Pancreas (tissue), 10 donors: ENCODE measurements at regions not wholly inside any gene's neighbourhood (a gene's known extent, or its start where the extent isn't known, plus 50 kb on each side); places are given as distances from the start of the nearest gene placed in this dataset.
"Not testable (repeated sequence)": the region's sequence is repeated elsewhere in the genome, so short reads cannot be mapped to it uniquely, and the experiment has no call there.

ENCODE experiments used
- ATAC-seq, 4 donors: fragments of 200-7000 bp; cut with Tn5 transposase; one replicate each; pipeline versions ENCODE4 v1.8.0 to v1.9.1; 2020; ENCODE audit warnings: mild to moderate bottlenecking in 4 of 4, moderate library complexity in 4 of 4
- DNase-seq, 6 donors: peaks; one replicate each; pipeline ENCODE4 v3.0.0-alpha.2; 2020
- FAIRE-seq: peaks from 2 replicates; lab custom pipeline; 2012; peaks lifted over from hg19 to GRCh38; lab: Jason Lieb, UNC
- H3K27ac ChIP-seq, 4 donors: fragments of 200-600 bp; sonication (generic); 1 replicate in 3 of 4; 2 replicates in 1 of 4; pipeline versions ENCODE4 v1.5.0 to v1.8.0; 2020
- H3K27me3 ChIP-seq, 4 donors: fragments of 200-600 bp; one replicate each; pipeline ENCODE4 v1.8.0; 2021
- H3K36me3 ChIP-seq, 3 donors: fragments of 200-600 bp; sonication (generic) in 1 of 3; one replicate each; pipeline versions ENCODE4 v1.5.0 to v1.8.0; 2020 to 2021
- H3K4me1 ChIP-seq, 3 donors: fragments of 200-600 bp; one replicate each; pipeline ENCODE4 v1.8.0; 2021
- H3K4me3 ChIP-seq, 4 donors: fragments of 200-600 bp; sonication (generic) in 2 of 4; one replicate each; pipeline versions ENCODE4 v1.5.0 to v1.8.0; 2020 to 2021
- H3K9me3 ChIP-seq, 4 donors: fragments of 200-600 bp; one replicate each; pipeline ENCODE4 v1.8.0; 2021
- WGBS, 2 donors: extraction: QIAGEN DNeasy Blood & Tissue Kit; methylation state at CpG; one replicate each; pipeline ENCODE4 v1.1.7; 2013; 5-methylcytosine and 5-hydroxymethylcytosine counted together
- intact Hi-C, 3 donors: fragments of 100-400 bp; cut with DNase I; formaldehyde crosslinking; loops; one replicate each; pipeline versions ENCODE4 v1.11.1 to v1.14.2; 2022
- TF ChIP-seq, protein P1 (sequence below), 4 donors: fragments of 200-600 bp; sonication (generic) in 3 of 4; IDR thresholded peaks; one replicate each; pipeline versions ENCODE4 v1.5.0 to v1.8.0; 2021; ENCODE audit warnings: antibody characterized with exemption in 4 of 4
- donor health status: healthy with polysubstance abuse.
- donor health status: DM: no; HTN: no; CAD: no; lungs with moderate emphysema.
- donor health status: DM: no; HTN: no; CAD: no.
- donor health status: control.
- donor health status: control.
- donor health status: Bipolar disorder and iron deficiency.
- donor health status: DM: yes; HTN: yes; CAD: no.
- donor health status: DM: no; HTN: no; CAD: no.
- donor health status: DM: no; HTN: no; CAD: no.
- donor health status: DM: yes; HTN: yes; CAD: no.

DNA sequence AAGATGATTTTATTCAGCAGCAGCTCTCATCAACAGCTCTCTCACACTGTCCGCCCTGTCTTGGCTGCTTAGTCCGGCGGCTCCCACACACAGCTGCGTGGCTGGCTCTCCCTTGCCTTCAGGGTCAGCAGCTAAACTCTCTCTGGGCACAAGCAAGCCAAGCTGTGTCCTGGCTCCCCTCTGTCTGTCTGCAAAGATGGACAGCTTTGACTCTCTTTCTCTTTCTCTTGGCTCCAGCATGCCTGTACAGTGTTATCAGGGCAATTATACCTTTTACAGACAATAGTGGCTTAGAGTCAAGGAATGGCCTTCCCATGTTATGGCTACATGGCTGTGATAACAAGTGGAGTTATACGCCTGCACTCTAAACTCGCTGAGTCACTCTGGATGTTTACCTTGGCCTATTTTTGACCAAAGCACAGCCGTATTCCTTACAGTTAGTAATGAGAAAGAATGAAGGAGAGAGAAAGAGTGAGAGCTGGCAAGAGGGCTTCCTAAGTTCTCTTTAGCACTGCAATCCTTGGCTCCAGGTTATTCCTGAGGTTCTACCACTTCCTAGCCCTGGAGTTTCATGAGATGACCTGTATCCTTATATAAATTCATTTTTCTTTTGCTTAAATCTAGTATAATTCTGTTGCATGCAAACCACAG is 59.9 kb upstream of the ZSWIM5 start:
- H3K4me1 ChIP-seq = peaks cover 3 to 5% (median 3%) of the 10 kb centered on the region in 3 donors
- DNase-seq (peak in 5 of 6 donors; percentile 44 to 63 (median 52)), ATAC-seq (peak; percentile 87 to 94 (median 92)), FAIRE-seq (peak; percentile 60)
- no peaks in the 10 kb centered on the region for H3K36me3 ChIP-seq
- H3K9me3 ChIP-seq = no peaks in the 10 kb centered on the region
- intact Hi-C loops = no loop called here
- no peak overlapping the region for H3K4me3 ChIP-seq
- TF ChIP-seq, protein P1, sequence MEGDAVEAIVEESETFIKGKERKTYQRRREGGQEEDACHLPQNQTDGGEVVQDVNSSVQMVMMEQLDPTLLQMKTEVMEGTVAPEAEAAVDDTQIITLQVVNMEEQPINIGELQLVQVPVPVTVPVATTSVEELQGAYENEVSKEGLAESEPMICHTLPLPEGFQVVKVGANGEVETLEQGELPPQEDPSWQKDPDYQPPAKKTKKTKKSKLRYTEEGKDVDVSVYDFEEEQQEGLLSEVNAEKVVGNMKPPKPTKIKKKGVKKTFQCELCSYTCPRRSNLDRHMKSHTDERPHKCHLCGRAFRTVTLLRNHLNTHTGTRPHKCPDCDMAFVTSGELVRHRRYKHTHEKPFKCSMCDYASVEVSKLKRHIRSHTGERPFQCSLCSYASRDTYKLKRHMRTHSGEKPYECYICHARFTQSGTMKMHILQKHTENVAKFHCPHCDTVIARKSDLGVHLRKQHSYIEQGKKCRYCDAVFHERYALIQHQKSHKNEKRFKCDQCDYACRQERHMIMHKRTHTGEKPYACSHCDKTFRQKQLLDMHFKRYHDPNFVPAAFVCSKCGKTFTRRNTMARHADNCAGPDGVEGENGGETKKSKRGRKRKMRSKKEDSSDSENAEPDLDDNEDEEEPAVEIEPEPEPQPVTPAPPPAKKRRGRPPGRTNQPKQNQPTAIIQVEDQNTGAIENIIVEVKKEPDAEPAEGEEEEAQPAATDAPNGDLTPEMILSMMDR (IDR thresholded peaks at IDR 0.05) = no peak
- 24 to 41% methylated on average over 7 of the region's 7 CpGs for WGBS, 2 donors
- H3K27me3 ChIP-seq = no peaks in the 10 kb centered on the region
- peak overlapping the region; percentile 43 to 71 (median 52) for H3K27ac ChIP-seq

DNA sequence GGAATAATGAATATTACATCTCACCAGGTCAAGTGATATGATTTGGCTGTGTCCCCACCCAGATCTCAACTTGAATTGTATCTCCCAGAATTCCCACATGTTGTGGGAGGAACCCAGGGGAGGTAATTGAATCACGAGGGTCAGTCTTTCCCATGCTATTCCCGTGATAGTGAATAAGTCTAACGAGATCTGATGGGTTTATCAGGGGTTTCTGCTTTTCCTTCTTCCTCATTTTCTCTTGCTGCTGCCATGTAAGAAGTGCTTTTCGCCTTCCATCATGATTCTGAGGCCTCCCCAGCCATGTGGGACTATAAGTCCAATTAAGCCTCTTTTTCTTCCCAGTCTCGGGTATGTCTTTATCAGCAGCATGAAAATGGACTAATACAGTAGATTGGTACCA is 58.4 kb upstream of the HPDL start:
- ATAC-seq, DNase-seq, H3K36me3 ChIP-seq, H3K4me1 ChIP-seq, H3K27me3 ChIP-seq, intact Hi-C loops, H3K27ac ChIP-seq, H3K9me3 ChIP-seq, FAIRE-seq, H3K4me3 ChIP-seq: not testable (repeated sequence)
- 79 to 87% methylated on average over 5 of the region's 5 CpGs for WGBS, 2 donors

DNA sequence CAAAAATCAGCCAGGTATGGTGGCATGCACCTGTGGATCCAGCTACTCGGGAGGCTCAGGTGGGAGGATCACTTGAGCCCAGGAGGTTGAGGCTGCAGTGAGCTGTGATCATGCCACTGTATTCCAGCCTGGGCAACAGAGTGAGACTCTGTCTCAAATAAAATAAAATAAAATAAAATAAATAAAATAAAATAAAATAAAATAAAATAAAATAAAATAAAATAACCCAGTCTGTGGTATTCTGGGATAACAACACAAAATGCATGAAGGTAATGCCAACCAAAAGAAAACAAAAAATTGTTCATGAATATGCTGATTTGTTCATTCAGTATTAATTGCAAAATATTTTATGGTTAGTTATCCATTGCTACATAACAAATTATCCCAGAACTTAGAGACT is 54.4 kb upstream of the HPDL start:
- 88 to 91% methylated on average over 1 of the region's 1 CpG for whole genome bisulfite sequencing, 2 donors
- not testable (repeated sequence) for DNase-seq

DNA sequence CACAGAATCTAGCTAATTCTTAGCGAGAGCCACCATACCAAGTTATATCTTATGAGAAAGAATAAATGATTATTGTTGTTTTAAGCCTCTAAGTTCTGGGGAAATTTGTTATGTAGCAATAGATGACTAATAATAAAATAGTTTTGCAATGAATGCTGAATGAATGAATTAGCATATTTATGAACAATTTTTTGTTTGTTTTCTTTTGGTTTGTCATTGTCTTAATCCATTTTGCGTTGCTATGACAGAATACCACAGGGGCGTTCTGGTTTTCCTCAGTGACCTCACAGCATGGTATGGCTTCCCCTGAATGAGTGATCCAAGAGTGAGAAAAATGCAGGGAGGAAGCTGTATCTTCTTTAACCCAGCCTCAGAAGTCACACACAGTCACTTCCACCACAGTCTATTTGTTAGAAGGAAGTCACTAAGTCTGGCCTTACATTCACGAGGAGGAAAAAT is 53.8 kb upstream of the HPDL start:
- FAIRE-seq (no peak), DNase-seq (no peak), ATAC-seq (no peak)
- H3K27ac ChIP-seq = no peak overlapping the region
- intact Hi-C loops = no loop called here
- H3K4me3 ChIP-seq = no peak overlapping the region
- 87 to 92% methylated on average over 4 of the region's 4 CpGs for WGBS, 2 donors
- TF ChIP-seq, protein P1 (IDR thresholded peaks at IDR 0.05) = no peak
- no peaks in the 10 kb centered on the region for H3K36me3 ChIP-seq
- H3K4me1 ChIP-seq = no peaks in the 10 kb centered on the region
- no peaks in the 10 kb centered on the region for H3K27me3 ChIP-seq
- no peaks in the 10 kb centered on the region for H3K9me3 ChIP-seq

More for the DNA sequence above, 54.4 kb upstream of the HPDL start:
- H3K4me3 ChIP-seq, H3K27ac ChIP-seq, H3K27me3 ChIP-seq, H3K4me1 ChIP-seq, H3K9me3 ChIP-seq, ATAC-seq, H3K36me3 ChIP-seq, FAIRE-seq, intact Hi-C loops: not testable (repeated sequence)

DNA sequence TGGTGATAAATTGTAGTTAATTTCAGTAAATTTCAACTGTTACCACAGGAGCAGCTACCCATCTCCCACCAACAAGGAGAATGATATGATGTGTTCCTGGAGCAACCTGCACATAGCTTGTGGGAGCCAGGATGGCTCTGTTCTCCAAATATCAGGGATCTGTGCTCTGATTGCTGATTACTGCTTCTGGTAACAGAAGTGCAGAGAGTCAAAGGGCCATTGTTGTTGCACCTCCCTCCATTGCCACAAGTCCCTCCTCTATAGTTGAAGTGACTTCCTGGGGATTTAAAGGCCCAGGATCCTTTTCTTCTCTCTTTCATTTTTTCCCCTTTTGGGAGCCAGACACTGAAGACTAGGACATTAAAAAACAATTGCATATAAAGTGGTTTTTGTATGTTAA is 51.6 kb upstream of the HPDL start:
- FAIRE-seq (no peak), DNase-seq (no peak), ATAC-seq (no peak)
- no peak overlapping the region for H3K4me3 ChIP-seq
- intact Hi-C loops = no loop called here
- H3K27ac ChIP-seq = no peak overlapping the region
- H3K4me1 ChIP-seq = no peaks in the 10 kb centered on the region
- no peaks in the 10 kb centered on the region for H3K36me3 ChIP-seq
- TF ChIP-seq, protein P1 (IDR thresholded peaks at IDR 0.05) = no peak
- no peaks in the 10 kb centered on the region for H3K9me3 ChIP-seq
- H3K27me3 ChIP-seq = no peaks in the 10 kb centered on the region
